ENCODE measurements at regions not wholly inside any gene's neighbourhood (a gene's known extent, or its start where the extent isn't known, plus 50 kb on each side); places are given as distances from the start of the nearest gene placed in this dataset.

DNA sequence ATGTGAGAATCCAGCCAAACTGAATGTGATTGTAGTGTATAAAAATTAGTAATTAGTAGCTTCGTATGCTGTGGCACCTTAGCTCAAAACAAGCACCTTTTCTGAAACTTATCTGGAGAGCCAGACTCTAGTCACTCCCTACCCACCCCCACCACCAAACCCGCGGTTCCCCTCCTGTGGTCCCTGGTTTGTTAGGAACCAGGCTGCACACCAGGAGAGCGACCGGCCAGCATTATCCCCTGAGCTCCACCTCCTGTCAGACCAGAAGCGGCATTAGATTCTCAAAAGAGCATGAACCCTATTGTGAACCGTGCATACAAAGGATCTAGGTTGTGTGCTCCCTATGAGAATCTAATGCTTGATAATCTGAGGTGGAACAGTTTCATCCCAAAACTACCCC, 498.6 kb downstream of the CHSY3 start:
- TF ChIP-seq, protein P1, sequence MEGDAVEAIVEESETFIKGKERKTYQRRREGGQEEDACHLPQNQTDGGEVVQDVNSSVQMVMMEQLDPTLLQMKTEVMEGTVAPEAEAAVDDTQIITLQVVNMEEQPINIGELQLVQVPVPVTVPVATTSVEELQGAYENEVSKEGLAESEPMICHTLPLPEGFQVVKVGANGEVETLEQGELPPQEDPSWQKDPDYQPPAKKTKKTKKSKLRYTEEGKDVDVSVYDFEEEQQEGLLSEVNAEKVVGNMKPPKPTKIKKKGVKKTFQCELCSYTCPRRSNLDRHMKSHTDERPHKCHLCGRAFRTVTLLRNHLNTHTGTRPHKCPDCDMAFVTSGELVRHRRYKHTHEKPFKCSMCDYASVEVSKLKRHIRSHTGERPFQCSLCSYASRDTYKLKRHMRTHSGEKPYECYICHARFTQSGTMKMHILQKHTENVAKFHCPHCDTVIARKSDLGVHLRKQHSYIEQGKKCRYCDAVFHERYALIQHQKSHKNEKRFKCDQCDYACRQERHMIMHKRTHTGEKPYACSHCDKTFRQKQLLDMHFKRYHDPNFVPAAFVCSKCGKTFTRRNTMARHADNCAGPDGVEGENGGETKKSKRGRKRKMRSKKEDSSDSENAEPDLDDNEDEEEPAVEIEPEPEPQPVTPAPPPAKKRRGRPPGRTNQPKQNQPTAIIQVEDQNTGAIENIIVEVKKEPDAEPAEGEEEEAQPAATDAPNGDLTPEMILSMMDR (conservative IDR thresholded peaks at IDR 0.05) = no peak
- no peak for TF ChIP-seq EZH2 (IDR thresholded peaks at IDR 0.05; ENCODE audit: low read depth)
